ENCODE measurements at regions not wholly inside any gene's neighbourhood (a gene's known extent, or its start where the extent isn't known, plus 50 kb on each side); places are given as distances from the start of the nearest gene placed in this dataset.

DNA sequence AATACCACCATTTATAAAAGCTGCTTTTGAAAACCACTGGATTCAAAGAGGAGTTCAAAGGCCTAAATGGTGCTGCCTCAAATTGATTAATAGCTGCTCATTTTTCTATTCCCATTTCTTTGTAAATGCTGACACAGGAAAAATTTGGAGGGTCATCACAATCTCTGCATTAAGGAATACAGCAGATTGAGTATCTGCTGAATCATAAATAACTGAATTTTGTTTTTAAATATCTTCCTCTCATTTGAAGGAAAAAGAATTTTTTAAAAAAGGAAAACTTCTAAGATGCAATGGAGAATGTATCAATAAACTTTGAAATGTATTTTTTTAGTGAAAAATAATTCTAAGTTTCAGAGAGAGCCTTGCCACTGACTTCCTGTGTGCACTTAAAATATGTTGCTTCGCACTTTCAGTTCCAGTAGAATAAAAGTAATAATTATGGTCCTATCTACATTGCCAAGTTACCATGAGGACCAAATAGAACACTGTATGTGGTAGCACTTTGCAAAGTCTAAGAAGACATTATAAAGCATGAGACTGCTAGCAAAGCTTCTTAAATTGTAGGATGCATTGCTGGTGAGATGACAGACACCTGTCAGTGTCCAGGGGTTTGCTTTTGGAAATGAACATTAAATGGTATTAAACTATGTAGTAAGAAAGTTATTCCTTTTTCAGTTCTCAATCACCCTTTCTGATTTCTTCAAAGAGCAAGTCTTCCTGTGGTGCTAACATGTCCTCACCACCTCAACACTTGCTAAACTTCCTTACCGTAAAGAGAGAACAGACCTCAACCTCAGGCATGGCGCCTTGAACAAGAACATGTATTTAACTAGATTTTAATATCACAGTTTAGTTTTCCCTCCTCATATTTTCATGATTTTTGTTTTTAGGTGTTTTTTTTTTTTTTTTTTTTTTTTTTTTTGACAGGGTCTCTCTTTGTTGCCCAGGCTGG is 555.1 kb downstream of the EBF1 start:
- Histone ChIP-seq H4K20me1 (ENCODE audit: insufficient read depth, low read length) (no peaks in the 10 kb centered on the region), H3K4me1 (ENCODE audit: insufficient read depth, low read length, poor library complexity, severe bottlenecking) (peaks cover 27% of the 10 kb centered on the region), H2AFZ (ENCODE audit: low read length) (peak overlapping the region; percentile 1; the same call in 1 of the 2 replicates), H3K4me3 (ENCODE audit: low read depth, low read length, poor library complexity, severe bottlenecking) (no peak overlapping the region), H3K79me2 (ENCODE audit: insufficient read depth, low read depth, low read length) (no peaks in the 10 kb centered on the region), H3K36me3 (ENCODE audit: insufficient read depth, low read length) (no peaks in the 10 kb centered on the region), H3K27ac (ENCODE audit: low read depth, low read length, poor library complexity, severe bottlenecking) (no peak overlapping the region), H3K9me3 (ENCODE audit: low read length) (no peaks in the 10 kb centered on the region), H3K9me2 (ENCODE audit: insufficient read depth, low read length) (no peaks in the 10 kb centered on the region), H3K4me2 (ENCODE audit: low read length) (peak overlapping the region; percentile 28)
- intact Hi-C loops (cut with micrococcal nuclease; ENCODE audit: unreplicated experiment) = no loop called here
- no peak for DNase-seq (ENCODE audit: low spot score)
- BruUV-seq (replicated peaks) = no TSS peak
- TF ChIP-seq EZH2phosphoT487 (IDR thresholded peaks at IDR 0.05; ENCODE audit: borderline replicate concordance, low read depth, low read length) = no peak
- TF ChIP-seq, protein P1, sequence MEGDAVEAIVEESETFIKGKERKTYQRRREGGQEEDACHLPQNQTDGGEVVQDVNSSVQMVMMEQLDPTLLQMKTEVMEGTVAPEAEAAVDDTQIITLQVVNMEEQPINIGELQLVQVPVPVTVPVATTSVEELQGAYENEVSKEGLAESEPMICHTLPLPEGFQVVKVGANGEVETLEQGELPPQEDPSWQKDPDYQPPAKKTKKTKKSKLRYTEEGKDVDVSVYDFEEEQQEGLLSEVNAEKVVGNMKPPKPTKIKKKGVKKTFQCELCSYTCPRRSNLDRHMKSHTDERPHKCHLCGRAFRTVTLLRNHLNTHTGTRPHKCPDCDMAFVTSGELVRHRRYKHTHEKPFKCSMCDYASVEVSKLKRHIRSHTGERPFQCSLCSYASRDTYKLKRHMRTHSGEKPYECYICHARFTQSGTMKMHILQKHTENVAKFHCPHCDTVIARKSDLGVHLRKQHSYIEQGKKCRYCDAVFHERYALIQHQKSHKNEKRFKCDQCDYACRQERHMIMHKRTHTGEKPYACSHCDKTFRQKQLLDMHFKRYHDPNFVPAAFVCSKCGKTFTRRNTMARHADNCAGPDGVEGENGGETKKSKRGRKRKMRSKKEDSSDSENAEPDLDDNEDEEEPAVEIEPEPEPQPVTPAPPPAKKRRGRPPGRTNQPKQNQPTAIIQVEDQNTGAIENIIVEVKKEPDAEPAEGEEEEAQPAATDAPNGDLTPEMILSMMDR (conservative IDR thresholded peaks at IDR 0.05; ENCODE audit: low read length) = no peak
- POLR2A ChIA-PET = interaction anchor here (1.2 to 1.9 kb wide), 3 partner anchors 10 to 31 kb away, joined by 3 to 4 read pairs (median 3); no protein-coding TSS in a partner anchor
- CTCF ChIA-PET (ENCODE audit: unreplicated experiment) = no interaction called here

DNA sequence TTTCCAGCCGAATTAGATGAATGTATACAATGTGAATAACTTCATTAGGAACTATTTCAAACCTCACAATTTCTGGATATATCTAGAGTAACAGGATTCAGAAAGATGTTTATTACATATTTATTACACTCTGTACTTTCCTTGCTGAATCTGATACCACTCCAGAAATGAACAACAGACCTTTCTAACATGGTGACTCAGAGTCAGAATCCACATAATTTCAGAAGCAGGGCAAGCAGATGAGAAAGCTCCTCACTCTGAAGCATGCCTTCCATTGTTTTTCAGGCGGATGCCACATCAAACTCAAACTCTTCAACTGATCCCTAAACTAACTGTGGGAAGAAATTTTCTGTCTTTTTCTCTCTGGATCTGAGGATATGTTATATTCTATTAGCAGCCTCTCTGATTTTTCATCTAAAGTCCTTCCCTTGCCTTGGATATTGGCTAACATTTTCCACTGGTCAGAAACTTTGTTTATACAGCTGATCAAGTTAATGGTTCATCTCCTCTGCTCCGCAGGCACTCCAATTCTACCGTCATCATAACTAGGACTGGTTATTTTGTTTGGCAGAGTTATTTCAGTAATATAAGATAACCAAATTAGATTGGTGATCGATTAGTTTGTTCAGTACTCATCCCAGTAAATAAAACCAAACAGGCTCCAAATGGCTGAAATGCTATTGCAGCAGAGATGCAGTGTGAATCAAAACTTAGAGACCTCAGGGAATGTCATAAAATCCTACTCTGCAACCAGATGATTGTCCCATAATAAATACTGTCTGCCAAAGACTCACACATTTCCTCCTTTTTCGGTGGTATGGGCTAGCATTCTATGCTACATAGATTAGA is 556.0 kb downstream of the EBF1 start:
- H3K4me2 ChIP-seq (ENCODE audit: low read length) = peak overlapping the region; percentile 28; the same call in 1 of the 2 replicates
- H3K4me3 ChIP-seq (ENCODE audit: low read depth, low read length, poor library complexity, severe bottlenecking) = no peak overlapping the region
- ChIA-PET POLR2A (interaction anchor here (1.3 to 2.1 kb wide), 7 partner anchors 9 to 32 kb away, joined by 3 to 8 read pairs (median 4); no protein-coding TSS in a partner anchor), CTCF (ENCODE audit: unreplicated experiment) (no interaction called here)
- TF ChIP-seq, protein P1 (conservative IDR thresholded peaks at IDR 0.05; ENCODE audit: low read length) = no peak
- no peak for TF ChIP-seq EZH2phosphoT487 (IDR thresholded peaks at IDR 0.05; ENCODE audit: borderline replicate concordance, low read depth, low read length)
- no peak overlapping the region for H3K27ac ChIP-seq (ENCODE audit: low read depth, low read length, poor library complexity, severe bottlenecking)
- DNase-seq (ENCODE audit: low spot score) = no peak
- H3K9me2 ChIP-seq (ENCODE audit: insufficient read depth, low read length) = no peaks in the 10 kb centered on the region
- H2AFZ ChIP-seq (ENCODE audit: low read length) = peak overlapping the region; percentile 1; the same call in 1 of the 2 replicates
- no peaks in the 10 kb centered on the region for H3K9me3 ChIP-seq (ENCODE audit: low read length)
- H4K20me1 ChIP-seq (ENCODE audit: insufficient read depth, low read length) = no peaks in the 10 kb centered on the region
- BruUV-seq (replicated peaks) = no TSS peak
- no peaks in the 10 kb centered on the region for H3K79me2 ChIP-seq (ENCODE audit: insufficient read depth, low read depth, low read length)
- H3K36me3 ChIP-seq (ENCODE audit: insufficient read depth, low read length) = no peaks in the 10 kb centered on the region
- intact Hi-C loops (cut with micrococcal nuclease; ENCODE audit: unreplicated experiment) = no loop called here
- peaks cover 33% of the 10 kb centered on the region for H3K4me1 ChIP-seq (ENCODE audit: insufficient read depth, low read length, poor library complexity, severe bottlenecking)
